ENCODE measurements at regions not wholly inside any gene's neighbourhood (a gene's known extent, or its start where the extent isn't known, plus 50 kb on each side); places are given as distances from the start of the nearest gene placed in this dataset.
"Not testable (repeated sequence)": the region's sequence is repeated elsewhere in the genome, so short reads cannot be mapped to it uniquely, and the experiment has no call there.

GRCh38 chr9:87049929-87050608, 102.8 kb upstream of the GAS1 start:
- not testable (repeated sequence) for DNase-seq

GRCh38 chr9:87054999-87055686, 107.8 kb upstream of the GAS1 start:
- DNase-seq: no peak

DNA sequence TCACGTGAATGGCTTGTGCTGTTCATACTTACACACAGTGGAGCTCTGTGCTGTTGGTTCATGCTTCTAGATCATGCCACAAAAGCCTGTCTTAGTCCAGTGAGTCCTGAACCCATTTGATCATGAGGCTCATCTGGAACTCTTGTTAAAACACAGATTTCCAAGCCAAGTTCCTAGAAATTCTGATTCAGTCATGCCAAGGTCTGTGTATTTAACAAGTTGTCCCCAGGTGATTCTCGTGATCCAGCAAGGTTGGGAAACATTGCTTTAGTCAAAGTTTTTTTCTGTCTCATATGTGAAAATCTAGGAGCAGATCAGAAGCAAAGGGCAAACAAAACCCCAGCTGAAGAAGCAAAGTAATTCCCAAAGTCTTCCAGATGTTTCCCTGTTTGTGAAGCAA, 112.5 kb upstream of the GAS1 start:
- no peak for DNase-seq

DNA sequence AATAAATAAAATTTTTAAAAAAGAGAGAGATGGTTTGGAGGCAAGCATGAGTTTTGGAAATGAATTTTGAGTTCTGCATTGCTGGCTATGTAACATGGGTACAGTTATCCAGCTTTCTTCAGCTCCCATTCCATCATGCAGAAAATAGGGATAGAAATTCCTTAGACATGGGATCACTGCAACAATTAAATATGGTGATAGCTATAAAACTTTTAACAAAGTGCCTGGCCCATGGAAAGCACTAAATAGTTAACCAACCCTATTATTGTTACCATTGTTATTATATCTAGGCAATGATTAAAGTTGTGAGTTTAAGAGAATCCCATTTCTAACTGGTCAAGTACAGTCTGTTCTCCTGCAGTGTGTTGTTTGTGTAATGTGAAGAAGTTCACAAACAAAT, 115.4 kb upstream of the GAS1 start:
- DNase-seq: no peak

- no peak for DNase-seq
These were observed 115.9 kb upstream of the GAS1 start for GRCh38 chr9:87063246-87063645.

DNA sequence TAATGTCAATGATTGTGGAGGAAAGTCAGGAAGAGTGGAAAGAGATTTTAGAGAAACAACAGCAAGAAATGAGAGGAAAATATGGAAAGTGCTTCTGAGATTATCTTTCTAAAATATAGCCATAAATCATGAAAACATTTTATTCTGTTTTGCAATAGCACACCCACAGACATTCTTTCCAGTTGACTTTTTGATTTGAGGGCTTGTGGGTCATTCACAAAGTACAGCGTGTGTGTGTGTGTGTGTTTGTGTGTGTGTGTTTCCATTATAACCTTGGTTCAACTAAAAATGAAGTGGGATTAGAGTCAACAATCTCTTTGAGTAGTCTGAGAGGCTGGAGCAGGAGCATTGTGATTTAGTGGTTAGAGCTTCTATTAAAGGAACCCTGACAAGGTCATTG, 116.6 kb upstream of the GAS1 start:
- DNase-seq: no peak

GRCh38 chr9:87064311-87064710, 117.0 kb upstream of the GAS1 start:
- DNase-seq: no peak

DNA sequence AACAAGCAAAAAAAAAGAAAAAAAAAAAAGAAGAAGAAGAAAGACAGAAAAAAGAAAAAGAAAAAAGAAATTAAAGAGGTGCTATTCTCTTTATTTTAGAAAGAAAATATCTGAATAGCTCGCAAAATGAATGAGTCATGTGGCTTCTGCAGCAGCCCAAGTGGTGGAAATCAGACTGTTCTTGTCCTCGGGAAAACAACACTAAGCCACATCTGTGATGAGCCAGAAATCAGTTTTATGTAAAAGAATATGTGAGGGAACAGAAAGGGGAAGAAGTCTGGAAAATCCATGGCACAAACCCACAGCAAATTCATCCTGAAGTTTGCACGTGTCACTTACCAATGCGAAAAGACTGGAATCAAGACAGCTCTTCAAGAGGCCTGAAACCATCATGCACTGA, 118.7 kb upstream of the GAS1 start:
- no peak for DNase-seq

DNA sequence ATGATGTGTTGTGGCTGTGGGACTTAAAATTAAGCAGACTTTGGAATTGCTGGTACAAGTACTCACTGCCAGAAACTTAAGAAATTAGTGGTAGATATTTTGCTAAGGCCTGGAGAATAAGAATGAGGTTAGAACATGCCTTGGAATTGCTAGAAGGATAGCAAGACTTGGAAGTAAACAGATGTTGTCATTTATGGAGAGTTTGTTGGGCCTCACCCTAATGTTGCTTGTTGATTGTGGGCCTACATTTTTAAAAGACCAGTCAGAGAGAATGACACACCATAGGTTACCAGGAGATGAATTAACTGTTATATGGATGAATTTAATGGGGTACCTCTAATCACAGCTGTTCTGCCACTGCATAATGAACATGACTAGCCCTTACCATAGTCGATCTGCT, 120.1 kb upstream of the GAS1 start:
- no peak for DNase-seq

DNA sequence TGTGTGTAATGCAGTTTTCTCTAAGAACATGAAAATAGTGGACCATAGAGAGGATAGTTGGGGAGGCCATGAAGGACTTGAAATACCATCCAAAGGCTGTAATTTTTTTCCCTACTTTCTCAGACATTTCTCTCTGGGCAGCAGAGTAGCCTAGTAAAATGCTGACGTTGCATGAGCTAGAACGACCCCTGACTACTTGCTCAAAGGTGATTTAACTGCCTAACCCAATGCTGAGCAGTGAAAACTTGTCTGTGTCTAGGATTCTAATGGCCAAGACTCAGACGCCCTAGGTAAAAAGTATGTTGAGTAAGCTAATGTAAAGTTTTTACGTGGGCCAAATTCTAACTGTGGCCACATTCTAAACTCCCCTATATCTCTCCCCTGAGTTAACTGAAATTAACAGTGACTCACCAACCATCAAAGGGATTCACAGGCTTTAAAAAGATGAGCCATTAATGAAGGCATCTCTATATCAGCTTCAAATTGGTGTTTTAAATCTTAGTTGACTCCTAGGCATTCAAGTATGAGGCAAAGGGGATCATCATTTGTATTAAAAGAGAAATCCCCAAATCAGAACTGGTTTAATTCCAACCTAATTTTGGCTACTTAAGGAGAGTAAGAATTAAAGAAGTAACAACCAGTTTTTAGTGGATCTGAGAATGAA, 121.0 kb upstream of the GAS1 start:
- no peak for DNase-seq

- DNase-seq: no peak
These were observed 122.4 kb upstream of the GAS1 start for GRCh38 chr9:87069690-87070089.

DNA sequence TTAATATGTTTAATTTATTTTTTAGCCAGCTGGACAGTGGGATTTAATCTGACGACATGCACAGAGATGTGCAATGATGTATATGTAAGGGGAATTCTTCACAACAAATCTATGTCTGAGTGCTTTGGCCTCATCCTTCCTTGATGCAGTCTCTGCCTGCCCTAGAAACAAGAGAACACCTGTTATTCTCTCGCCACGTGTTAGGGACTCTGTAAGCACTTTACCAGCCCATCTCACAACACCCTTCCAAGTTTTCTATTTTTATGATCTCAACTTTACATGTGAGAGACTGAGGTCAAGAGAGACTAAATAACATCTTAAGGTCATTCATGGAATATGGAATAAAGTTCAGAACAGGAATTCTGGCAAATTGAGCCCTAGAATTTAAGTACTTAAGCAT, 123.0 kb upstream of the GAS1 start:
- DNase-seq: no peak

GRCh38 chr9:87071473-87071872, 124.2 kb upstream of the GAS1 start:
- DNase-seq: no peak

DNA sequence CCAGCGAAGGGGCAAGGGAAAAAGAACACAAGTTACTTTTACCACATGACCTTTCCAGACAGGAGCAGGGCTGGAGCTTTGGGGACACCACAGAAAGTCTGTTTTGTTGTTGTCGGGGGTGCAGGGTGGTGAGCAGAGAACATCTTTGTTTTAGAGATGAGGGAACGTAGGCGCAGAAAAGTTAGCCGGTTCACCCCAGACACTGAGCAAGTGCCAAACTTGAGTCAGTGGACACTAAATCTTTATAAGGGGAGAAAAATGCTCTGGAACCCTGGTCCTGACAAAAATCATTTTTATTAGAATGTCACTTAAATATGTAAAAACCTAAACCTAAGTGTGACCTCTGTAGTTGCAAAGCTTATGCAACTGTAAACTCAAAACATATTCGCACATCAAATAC, 126.4 kb upstream of the GAS1 start:
- DNase-seq: no peak

DNA sequence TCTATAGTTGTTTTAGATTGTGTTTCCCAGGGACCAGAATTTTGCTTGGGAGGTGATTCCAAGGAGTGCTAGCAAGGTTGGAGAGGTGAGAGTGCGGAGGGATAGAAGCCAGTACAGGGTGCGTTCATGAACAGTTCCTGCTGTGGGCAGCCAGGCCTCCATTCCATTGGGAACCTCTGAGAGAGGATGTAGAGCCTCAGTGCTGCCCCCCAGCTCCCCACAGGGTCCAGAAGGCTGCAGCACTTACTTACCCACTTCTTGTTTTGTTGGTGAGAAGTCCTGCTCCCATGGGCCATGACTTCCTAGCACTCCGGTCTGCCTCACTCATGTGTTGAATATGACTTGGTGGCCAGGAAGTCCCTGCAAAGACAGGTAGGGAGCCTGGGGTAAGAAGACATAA, 128.2 kb upstream of the GAS1 start:
- DNase-seq: no peak

- DNase-seq: no peak
These were observed 129.5 kb upstream of the GAS1 start for GRCh38 chr9:87076825-87077224.

- DNase-seq: no peak
These were observed 130.7 kb upstream of the GAS1 start for GRCh38 chr9:87077986-87078385.

GRCh38 chr9:87080512-87081264, 133.4 kb upstream of the GAS1 start:
- DNase-seq: no peak

DNA sequence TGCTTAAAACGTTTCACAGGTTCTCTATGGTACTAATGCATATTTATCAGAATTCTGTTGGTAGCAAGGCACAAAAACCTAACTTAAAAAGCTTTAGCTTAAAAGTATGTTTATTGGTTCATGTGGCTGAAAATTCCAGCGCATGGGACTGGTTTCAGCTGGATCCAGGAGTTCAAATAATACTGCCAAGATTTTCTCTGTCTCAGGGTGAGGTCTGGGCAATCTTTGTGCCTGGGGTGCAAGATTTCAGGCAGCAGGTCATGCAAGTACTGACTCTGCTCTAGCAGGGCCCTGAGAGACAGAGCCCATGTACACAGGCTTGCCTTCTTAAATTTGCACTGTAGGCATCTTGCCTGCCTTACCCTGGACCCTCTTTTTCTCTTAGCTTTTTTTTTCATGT, 134.2 kb upstream of the GAS1 start:
- DNase-seq: no peak

GRCh38 chr9:87083986-87084385, 136.7 kb upstream of the GAS1 start:
- DNase-seq: no peak

DNA sequence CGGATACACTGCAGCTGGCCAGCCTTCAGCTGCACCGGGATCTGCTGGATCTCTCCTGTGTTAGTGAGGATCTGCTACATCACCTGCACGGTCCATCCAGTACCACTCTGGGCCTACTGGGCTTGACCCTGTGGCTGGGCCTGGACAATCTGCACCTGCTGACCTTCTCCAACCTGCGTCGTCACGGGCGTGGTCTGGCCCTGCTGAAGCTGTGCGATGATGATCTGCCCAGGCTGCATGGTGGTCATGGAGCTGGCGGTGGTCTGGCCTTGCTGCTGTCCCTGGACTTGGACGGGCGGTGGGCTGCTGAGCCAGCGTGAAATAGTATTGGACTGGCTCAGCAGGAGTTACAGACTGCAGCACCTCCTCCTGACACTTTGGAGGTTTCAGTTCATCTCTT, 137.1 kb upstream of the GAS1 start:
- DNase-seq: no peak

GRCh38 chr9:87085073-87085472, 137.8 kb upstream of the GAS1 start:
- no peak for DNase-seq

- DNase-seq: no peak
These were observed 138.2 kb upstream of the GAS1 start for GRCh38 chr9:87085521-87085920.
